Esophagus muscularis mucosa (tissue), 4 donors: ENCODE measurements at regions not wholly inside any gene's neighbourhood (a gene's known extent, or its start where the extent isn't known, plus 50 kb on each side); places are given as distances from the start of the nearest gene placed in this dataset.

Experiments
- DNase-seq: peaks from one replicate; pipeline ENCODE4 v3.0.0-alpha.2; 2017; ENCODE audit errors: extremely low spot score
- H3K27ac ChIP-seq, 4 donors: fragments of 200-600 bp; sonication (generic); replicated peaks in 1 of 4; 1 replicate in 3 of 4; 2 replicates in 1 of 4; pipeline ENCODE4 v1.5.1; 2016 to 2019; ENCODE audit warnings: mild to moderate bottlenecking in 1 of 4
- H3K27me3 ChIP-seq, 4 donors: fragments of 200-600 bp; sonication (generic); one replicate each; pipeline versions ENCODE4 v1.5.1 to v1.6.0; 2016 to 2019
- H3K36me3 ChIP-seq, 4 donors: fragments of 200-600 bp; sonication (generic); one replicate each; pipeline ENCODE4 v1.5.1; 2016 to 2019
- H3K4me1 ChIP-seq, 4 donors: fragments of 200-600 bp; sonication (generic); one replicate each; pipeline ENCODE4 v1.5.1; 2016 to 2019
- H3K4me3 ChIP-seq, 4 donors: fragments of 200-600 bp; sonication (generic); 1 replicate in 2 of 4; 2 replicates in 2 of 4; pipeline ENCODE4 v1.5.1; 2016 to 2019; ENCODE audit warnings: mild to moderate bottlenecking in 4 of 4, moderate library complexity in 1 of 4
- H3K9me3 ChIP-seq, 4 donors: fragments of 200-600 bp; sonication (generic); 1 replicate in 3 of 4; 2 replicates in 1 of 4; pipeline ENCODE4 v1.5.1; 2016 to 2019
- CTCF ChIP-seq, 3 experiments: fragments of 200-600 bp in 2 of 3; fragments of 450-650 bp in 1 of 3; sonication (generic) in 2 of 3; IDR thresholded peaks; one replicate each; pipeline ENCODE4 v1.5.1; 2017 to 2019; ENCODE audit warnings: antibody characterized with exemption in 3 of 3, mild to moderate bottlenecking in 2 of 3, moderate library complexity in 1 of 3
- EP300 ChIP-seq: sonication (generic); formaldehyde crosslinking; IDR thresholded peaks from one replicate; pipeline ENCODE4 v1.6.1; 2017; ENCODE audit warnings: antibody characterized with exemption
- POLR2A ChIP-seq: fragments of 450-650 bp; IDR thresholded peaks from one replicate; pipeline ENCODE4 v1.6.1; 2017; ENCODE audit warnings: antibody characterized with exemption, moderate library complexity, mild to moderate bottlenecking, low read depth
- POLR2AphosphoS5 ChIP-seq, 2 donors: sonication (generic); formaldehyde crosslinking; IDR thresholded peaks; one replicate each; pipeline ENCODE4 v1.6.1; 2017; ENCODE audit warnings: antibody characterized with exemption in 2 of 2
- WGBS: methylation state at CpG from one replicate; pipeline ENCODE4 v1.1.5; 2018; 5-methylcytosine and 5-hydroxymethylcytosine counted together
- intact Hi-C: fragments of 100-400 bp; cut with DNase I; formaldehyde crosslinking; loops from one replicate; pipeline ENCODE4 v1.15.1; 2023

DNA sequence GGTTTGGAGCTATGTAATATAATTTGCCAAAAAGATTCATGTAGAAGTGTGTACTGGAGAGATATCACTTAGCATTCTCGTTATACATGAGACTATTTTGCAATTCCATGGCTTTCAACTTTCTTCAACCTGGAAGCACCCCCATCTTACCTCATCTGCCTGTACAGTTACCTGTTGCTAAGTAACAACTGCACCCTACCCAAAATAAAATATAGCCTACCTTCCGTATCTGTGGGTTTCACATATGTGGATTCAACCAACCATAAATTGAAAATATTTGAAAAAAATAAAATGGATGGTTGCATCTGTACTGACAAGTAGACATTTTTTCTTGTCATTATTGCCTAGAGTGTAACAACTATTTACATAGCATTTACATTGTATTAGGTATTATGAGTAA lies 278.3 kb downstream of the PPP1R2C start:
- no peaks in the 10 kb centered on the region for H3K36me3 ChIP-seq
- no peaks in the 10 kb centered on the region for H3K4me1 ChIP-seq
- no peaks in the 10 kb centered on the region for H3K27me3 ChIP-seq
- intact Hi-C loops = no loop called here
- no peak for DNase-seq
- H3K4me3 ChIP-seq = no peak overlapping the region
- TF ChIP-seq EP300 (no peak), POLR2A (no peak), CTCF (IDR thresholded peaks at IDR 0.05) (no peak), POLR2AphosphoS5 (IDR thresholded peaks at IDR 0.05) (no peak)
- H3K9me3 ChIP-seq = no peaks in the 10 kb centered on the region
- no peak overlapping the region for H3K27ac ChIP-seq
- 72% methylated on average over 2 of the region's 2 CpGs for WGBS

DNA sequence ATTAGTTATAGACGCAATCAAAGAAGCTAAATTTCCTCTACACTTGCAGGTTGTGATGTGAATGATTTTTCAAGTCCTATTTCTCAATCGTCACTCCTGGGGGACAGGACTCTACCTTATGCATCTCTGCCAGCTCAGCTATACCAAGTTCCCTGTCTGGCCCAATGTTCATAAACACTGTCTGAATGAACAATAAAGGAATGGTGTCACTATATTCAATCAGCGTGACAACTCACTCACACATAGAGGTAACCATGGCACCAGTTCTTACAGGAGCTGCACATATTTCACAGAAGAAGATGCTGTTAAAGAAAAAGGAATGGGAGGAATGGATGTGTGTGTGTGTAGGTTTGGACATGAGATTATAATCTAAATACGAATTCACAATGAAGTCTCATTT lies 280.6 kb downstream of the PPP1R2C start:
- Histone ChIP-seq H3K4me3 (no peak overlapping the region), H3K36me3 (no peaks in the 10 kb centered on the region)
- intact Hi-C loops = no loop called here

DNA sequence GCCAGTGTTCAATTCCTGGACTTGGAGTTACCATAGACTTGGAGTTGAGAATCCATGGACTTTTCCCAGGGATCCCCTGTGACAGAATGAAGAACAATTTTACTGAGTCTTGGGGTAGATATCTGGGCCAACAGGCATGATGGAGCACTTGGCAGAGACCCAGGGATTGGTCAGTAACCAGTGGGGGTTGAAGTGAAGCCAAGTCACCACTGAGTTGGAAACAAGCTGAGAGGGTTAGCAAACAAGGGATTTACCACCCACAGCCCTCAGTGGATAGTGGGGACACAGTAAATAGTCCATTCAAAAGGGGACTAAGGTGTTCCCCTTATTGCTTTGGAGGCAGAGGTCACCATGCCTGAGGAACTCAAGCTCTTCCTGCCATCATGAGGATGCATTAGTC lies 281.7 kb downstream of the PPP1R2C start:
- TF ChIP-seq POLR2AphosphoS5 (IDR thresholded peaks at IDR 0.05) (no peak), CTCF (IDR thresholded peaks at IDR 0.05) (no peak), POLR2A (no peak), EP300 (no peak)
- H3K4me1 ChIP-seq = no peaks in the 10 kb centered on the region
- no peak overlapping the region for H3K4me3 ChIP-seq
- H3K27ac ChIP-seq = no peak overlapping the region
- intact Hi-C loops = no loop called here
- no peaks in the 10 kb centered on the region for H3K9me3 ChIP-seq
- no peak for DNase-seq
- H3K27me3 ChIP-seq = no peaks in the 10 kb centered on the region
- H3K36me3 ChIP-seq = no peaks in the 10 kb centered on the region

More for the DNA sequence above, 280.6 kb downstream of the PPP1R2C start:
- no peak for TF ChIP-seq EP300
- no peak for TF ChIP-seq POLR2AphosphoS5 (IDR thresholded peaks at IDR 0.05)
- TF ChIP-seq POLR2A = no peak
- no peak for TF ChIP-seq CTCF (IDR thresholded peaks at IDR 0.05)
- Histone ChIP-seq H3K9me3 (no peaks in the 10 kb centered on the region), H3K27me3 (no peaks in the 10 kb centered on the region), H3K4me1 (no peaks in the 10 kb centered on the region), H3K27ac (no peak overlapping the region)
- DNase-seq = no peak
- WGBS = 70% methylated on average over 4 of the region's 4 CpGs

GRCh38 chrX:42495139-42495538 lies 282.8 kb downstream of the PPP1R2C start:
- no peak for TF ChIP-seq EP300
- TF ChIP-seq POLR2A = no peak
- no peak for TF ChIP-seq POLR2AphosphoS5 (IDR thresholded peaks at IDR 0.05)
- TF ChIP-seq CTCF (IDR thresholded peaks at IDR 0.05) = no peak
- Histone ChIP-seq H3K4me1 (no peaks in the 10 kb centered on the region), H3K27me3 (no peaks in the 10 kb centered on the region), H3K36me3 (no peaks in the 10 kb centered on the region), H3K27ac (no peak overlapping the region), H3K4me3 (no peak overlapping the region), H3K9me3 (no peaks in the 10 kb centered on the region)
- intact Hi-C loops = no loop called here
- no peak for DNase-seq
- 83% methylated on average over 7 of the region's 7 CpGs for WGBS

DNA sequence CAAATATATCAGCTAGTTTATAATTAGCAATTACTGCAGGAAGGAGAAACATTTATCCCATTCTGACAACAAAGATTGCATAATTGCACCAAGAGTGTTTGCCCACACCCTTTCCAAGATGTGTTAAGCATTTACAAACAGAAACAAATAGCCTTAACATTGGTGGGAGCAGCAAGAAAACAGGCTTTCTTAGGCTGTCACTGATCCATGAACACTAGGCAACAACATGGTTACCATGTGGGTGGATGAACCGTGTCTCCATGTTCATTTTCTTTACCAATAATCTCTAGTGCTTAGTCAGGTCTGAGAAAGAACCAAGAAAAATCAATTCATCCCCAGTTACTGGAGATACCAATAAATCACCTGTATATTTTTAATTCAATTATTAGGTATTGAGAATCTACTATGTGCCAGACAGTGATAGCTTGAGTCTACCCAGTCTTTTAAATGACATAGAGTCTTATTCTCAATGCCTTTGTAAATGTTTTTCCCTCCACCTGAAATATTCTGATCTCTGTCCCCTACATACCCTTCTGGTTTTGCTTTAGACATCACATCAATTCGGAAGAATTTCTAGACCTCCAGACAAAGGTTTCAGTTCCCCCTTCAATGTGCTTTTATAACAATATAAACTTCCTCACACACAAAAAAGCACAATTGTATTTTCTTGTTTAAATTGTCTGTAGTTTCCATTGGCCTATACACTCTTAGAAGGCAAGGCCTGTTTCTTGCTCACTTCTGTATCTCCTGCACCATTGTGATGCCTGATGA lies 286.6 kb downstream of the PPP1R2C start:
- Histone ChIP-seq H3K27ac (no peak overlapping the region), H3K4me3 (no peak overlapping the region), H3K4me1 (no peaks in the 10 kb centered on the region), H3K9me3 (no peaks in the 10 kb centered on the region), H3K27me3 (no peaks in the 10 kb centered on the region), H3K36me3 (no peaks in the 10 kb centered on the region)
- WGBS = 68% methylated on average over 2 of the region's 2 CpGs
- no peak for DNase-seq
- TF ChIP-seq EP300 (no peak), POLR2A (no peak), CTCF (IDR thresholded peaks at IDR 0.05) (no peak), POLR2AphosphoS5 (IDR thresholded peaks at IDR 0.05) (no peak)
- intact Hi-C loops = no loop called here
